Upper lobe of left lung (tissue), 4 donors: ENCODE measurements at regions not wholly inside any gene's neighbourhood (a gene's known extent, or its start where the extent isn't known, plus 50 kb on each side); places are given as distances from the start of the nearest gene placed in this dataset.

ENCODE experiments used
- POLR2AphosphoS5 ChIP-seq, 2 donors: sonication (generic); formaldehyde crosslinking; IDR thresholded peaks; one replicate each; pipeline ENCODE4 v1.5.1; 2017; ENCODE audit warnings: antibody characterized with exemption in 2 of 2
- TF ChIP-seq, protein P1 (sequence below), 6 experiments: fragments of 450-650 bp in 4 of 6; fragments of 200-600 bp in 2 of 6; sonication (generic) in 2 of 6; IDR thresholded peaks; one replicate each; pipeline ENCODE4 v1.5.1; 2016 to 2019; ENCODE audit warnings: antibody characterized with exemption in 6 of 6

DNA sequence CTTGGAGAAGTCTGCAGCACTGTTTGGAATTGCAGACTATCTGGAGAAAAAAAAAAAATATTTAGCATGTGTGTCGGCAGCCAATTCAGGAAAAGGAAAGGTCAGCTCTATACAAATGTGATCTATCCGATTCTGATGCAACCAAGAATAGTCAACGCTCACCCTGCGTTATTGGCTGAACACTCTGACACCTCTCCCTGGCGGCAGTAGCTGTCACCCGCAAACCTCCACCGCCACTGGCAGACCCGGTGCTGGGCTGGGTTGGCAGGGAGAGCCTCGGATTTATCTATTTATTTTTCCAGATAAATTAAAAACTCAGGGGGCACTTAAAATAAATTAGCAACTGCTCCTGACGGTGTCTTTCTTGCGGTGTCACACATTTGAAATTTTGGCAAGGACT, 409.7 kb downstream of the VRK1 start:
- TF ChIP-seq, protein P1, sequence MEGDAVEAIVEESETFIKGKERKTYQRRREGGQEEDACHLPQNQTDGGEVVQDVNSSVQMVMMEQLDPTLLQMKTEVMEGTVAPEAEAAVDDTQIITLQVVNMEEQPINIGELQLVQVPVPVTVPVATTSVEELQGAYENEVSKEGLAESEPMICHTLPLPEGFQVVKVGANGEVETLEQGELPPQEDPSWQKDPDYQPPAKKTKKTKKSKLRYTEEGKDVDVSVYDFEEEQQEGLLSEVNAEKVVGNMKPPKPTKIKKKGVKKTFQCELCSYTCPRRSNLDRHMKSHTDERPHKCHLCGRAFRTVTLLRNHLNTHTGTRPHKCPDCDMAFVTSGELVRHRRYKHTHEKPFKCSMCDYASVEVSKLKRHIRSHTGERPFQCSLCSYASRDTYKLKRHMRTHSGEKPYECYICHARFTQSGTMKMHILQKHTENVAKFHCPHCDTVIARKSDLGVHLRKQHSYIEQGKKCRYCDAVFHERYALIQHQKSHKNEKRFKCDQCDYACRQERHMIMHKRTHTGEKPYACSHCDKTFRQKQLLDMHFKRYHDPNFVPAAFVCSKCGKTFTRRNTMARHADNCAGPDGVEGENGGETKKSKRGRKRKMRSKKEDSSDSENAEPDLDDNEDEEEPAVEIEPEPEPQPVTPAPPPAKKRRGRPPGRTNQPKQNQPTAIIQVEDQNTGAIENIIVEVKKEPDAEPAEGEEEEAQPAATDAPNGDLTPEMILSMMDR (IDR thresholded peaks at IDR 0.05), result no peak
- TF ChIP-seq POLR2AphosphoS5 (IDR thresholded peaks at IDR 0.05), result no peak
